NCI-H526 treated with DMSO at 0.1 percent for 48 hours (cell line): ENCODE measurements at regions not wholly inside any gene's neighbourhood (a gene's known extent, or its start where the extent isn't known, plus 50 kb on each side); places are given as distances from the start of the nearest gene placed in this dataset.

ENCODE experiments used
- DNase-seq: peaks from one replicate; lab custom pipeline; 2025; lab: John Stamatoyannopoulos, UW

GRCh38 chr6:48818052-48818412, 645.0 kb downstream of the MMUT start:
- DNase-seq: no peak

- no peak for DNase-seq
These were observed 645.6 kb downstream of the MMUT start for GRCh38 chr6:48817333-48818051.

DNA sequence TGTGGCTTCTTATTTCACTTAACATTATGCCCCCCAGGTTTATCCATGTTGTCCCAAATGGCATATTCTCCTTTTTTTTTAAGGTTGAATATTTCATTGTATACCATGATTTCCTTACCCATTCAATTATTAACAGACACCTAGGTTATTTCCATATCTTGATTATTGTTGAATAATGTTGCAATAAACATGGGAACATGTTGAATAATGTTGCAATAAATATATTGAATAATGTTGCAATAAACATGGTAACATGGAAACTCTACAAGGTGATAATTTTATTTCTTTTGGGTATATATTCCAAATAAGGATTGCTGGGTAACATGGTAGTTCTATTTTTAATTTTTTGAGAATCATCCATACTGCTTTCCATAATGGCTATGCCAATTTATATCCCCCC, 648.1 kb downstream of the MMUT start:
- no peak for DNase-seq

GRCh38 chr6:48813836-48814235, 649.2 kb downstream of the MMUT start:
- no peak for DNase-seq

GRCh38 chr6:48809700-48810099, 653.4 kb downstream of the MMUT start:
- no peak for DNase-seq

- DNase-seq: no peak
These were observed 653.8 kb downstream of the MMUT start for GRCh38 chr6:48809245-48809644.

- DNase-seq: no peak
These were observed 664.8 kb downstream of the MMUT start for GRCh38 chr6:48798296-48798695.

GRCh38 chr6:48782225-48782624, 671.2 kb upstream of the PTCHD4 start:
- no peak for DNase-seq

DNA sequence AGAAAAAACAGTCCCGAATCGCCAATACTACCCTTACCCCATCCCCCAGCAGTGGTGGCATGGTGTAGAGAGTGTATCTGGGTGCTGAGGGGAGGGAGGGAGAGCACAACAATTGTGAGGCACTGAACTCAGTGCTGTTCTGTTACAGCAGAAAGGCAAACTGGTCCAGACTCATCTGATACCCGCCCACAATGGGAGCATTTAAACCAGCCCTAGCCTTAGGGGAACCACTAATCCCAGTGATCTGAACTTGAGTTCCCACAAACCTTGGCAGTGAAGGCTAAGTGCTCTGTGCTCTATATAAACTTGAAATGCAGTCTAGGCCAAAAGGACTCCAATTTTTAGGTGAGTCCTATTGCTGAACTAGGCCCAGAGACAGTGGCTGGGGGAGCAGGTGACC, 666.4 kb upstream of the PTCHD4 start:
- DNase-seq: no peak

GRCh38 chr6:48775157-48775556, 664.2 kb upstream of the PTCHD4 start:
- no peak for DNase-seq

- DNase-seq: no peak
These were observed 663.3 kb upstream of the PTCHD4 start for GRCh38 chr6:48774276-48774675.

- DNase-seq: no peak
These were observed 655.4 kb upstream of the PTCHD4 start for GRCh38 chr6:48766349-48766748.

DNA sequence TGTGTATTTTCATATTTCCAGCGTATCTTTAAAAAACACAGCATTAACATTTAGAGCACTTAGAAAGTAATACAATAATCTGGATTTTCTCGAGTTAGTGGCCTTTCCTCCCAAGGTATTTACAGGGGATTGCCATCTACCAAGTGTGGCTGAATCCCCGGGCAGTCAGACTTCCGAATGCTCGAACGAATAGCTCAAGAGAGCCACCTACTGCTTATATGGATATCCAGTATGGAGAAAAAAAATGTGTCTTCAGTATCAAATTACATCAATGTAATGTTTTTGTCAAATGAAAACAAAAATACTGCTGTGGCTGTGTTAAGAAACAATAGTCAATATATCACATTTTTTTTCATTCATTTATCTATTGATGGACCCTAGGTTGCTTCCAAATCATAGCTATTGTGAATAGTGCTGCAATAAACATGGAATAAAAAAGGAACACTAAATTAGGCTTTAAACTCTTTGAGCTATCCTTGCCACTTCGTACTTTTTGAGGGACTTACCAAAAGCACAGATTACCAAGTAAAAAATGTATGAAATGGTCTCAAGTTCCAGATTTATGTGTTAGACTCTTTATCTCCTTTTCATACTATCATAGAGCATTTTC, 654.5 kb upstream of the PTCHD4 start:
- peak; percentile 45 for DNase-seq

GRCh38 chr6:48764286-48765044, 653.5 kb upstream of the PTCHD4 start:
- DNase-seq: no peak

DNA sequence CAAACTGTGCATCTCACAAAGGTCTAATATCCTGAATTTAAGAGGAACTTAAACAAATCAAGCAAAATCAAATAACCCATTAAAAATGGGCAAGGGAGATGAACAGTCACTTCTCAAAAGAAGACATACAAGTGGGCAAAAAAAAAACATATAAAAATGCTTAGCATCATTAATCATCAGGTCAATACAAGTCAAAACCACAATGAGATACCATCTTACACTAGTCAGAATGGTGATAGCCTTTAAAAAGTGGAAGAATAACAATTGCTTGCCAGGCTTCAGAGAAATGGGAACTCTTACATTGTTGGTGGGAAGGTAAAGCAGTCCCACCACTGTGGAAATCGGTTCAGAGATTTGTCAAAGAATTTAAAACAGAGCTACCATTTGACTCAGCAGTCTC, 646.7 kb upstream of the PTCHD4 start:
- DNase-seq: no peak

- DNase-seq: no peak
These were observed 644.3 kb upstream of the PTCHD4 start for GRCh38 chr6:48755315-48755714.

- no peak for DNase-seq
These were observed 643.6 kb upstream of the PTCHD4 start for GRCh38 chr6:48754641-48755040.

GRCh38 chr6:48750861-48751260, 639.9 kb upstream of the PTCHD4 start:
- DNase-seq: no peak

DNA sequence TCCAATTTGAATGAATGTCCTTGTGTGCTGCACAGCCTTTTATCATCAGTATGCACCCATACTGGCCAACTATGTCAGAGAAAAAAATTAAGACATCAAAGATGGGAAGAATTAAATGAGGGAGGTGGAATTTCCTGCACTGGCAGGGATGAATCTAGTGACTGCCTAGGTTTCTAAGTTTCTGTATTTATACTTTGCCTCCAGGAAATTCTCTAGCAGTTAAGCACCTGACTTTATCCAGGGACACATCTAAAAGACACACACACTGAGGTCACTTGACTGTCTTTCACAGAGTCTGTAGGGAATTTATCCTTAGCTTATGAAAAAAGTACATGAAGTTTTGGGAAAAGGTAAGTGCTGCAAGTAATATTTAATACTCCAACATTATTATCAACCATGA, 636.5 kb upstream of the PTCHD4 start:
- DNase-seq: no peak

DNA sequence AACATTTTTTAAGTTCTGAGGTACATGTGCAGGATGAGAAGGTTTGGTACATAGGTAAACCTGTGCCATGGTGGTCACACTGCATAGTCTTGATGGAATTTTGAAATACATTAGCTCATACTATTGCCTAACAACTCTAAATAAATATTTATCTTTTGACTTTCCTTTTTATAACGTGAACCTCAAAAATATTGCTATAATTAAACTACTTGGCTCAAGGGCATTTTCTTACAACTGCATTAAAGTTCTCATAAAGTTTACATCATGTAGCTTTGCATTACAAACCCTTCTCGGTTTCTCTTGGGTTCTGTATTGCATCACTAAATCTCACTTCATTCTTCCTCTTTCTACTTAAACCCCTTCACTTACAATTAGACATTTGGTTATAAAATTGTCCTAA, 636.0 kb upstream of the PTCHD4 start:
- DNase-seq: no peak

DNA sequence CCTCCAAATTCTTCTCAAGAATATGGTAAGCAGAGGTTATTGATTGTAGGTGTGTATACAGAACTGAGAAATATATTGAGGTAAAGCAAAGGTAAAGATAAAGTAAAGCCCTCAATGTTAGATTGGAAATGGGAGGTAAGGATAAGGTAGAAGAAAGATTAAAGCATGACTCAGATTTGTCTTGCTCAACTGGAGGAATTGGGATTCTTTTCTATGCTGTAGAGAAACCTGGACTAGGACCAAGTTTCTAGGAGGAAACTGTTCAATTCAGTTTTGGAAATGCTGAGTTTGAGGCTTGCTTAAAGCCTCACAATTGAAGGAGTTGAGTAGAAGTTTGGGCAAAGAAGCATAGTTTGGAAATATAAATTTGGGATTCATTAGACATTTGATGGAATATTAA, 634.0 kb upstream of the PTCHD4 start:
- DNase-seq: no peak

GRCh38 chr6:48743738-48744137, 632.7 kb upstream of the PTCHD4 start:
- DNase-seq: no peak

GRCh38 chr6:48736501-48737206, 625.7 kb upstream of the PTCHD4 start:
- no peak for DNase-seq
